Fibroblast of lung (primary cell): ENCODE measurements at regions not wholly inside any gene's neighbourhood (a gene's known extent, or its start where the extent isn't known, plus 50 kb on each side); places are given as distances from the start of the nearest gene placed in this dataset.

ENCODE experiments used
- CTCF ChIP-seq, 2 donors: IDR thresholded peaks in 1 of 2; conservative IDR thresholded peaks in 1 of 2; 1 replicate in 1 of 2; 2 replicates in 1 of 2; pipeline ENCODE4 v1.5.1; 2011 to 2012; ENCODE audit warnings: low read length in 2 of 2, control low read depth in 1 of 2, inconsistent platforms in 1 of 2, low read depth in 1 of 2, mild to moderate bottlenecking in 1 of 2
- EZH2 ChIP-seq: IDR thresholded peaks from 2 replicates; pipeline ENCODE4 v1.5.1; 2012; ENCODE audit warnings: low read length, control low read depth, mild to moderate bottlenecking; ENCODE audit errors: missing control alignments

GRCh38 chr2:216562696-216563435, 64.2 kb downstream of the RPL37A start:
- TF ChIP-seq CTCF (conservative IDR thresholded peaks at IDR 0.05 in 1 of 2, IDR thresholded peaks at IDR 0.05 in 1 of 2; ENCODE audit: low read depth in 1 of 2, low read length in 2 of 2) (no peak), EZH2 (no peak)
